T-helper 1 cell (primary cell): ENCODE measurements at regions not wholly inside any gene's neighbourhood (a gene's known extent, or its start where the extent isn't known, plus 50 kb on each side); places are given as distances from the start of the nearest gene placed in this dataset.

Experiments
- DNase-seq, 5 donors: peaks; one replicate each; pipeline ENCODE4 v3.0.0-alpha.2; 2012 to 2020

GRCh38 chr10:88086187-88086960 lies 222.9 kb downstream of the PTEN start:
- no peak for DNase-seq

GRCh38 chr10:88088441-88089340 lies 225.3 kb downstream of the PTEN start:
- DNase-seq: no peak

GRCh38 chr10:88089498-88089897 lies 226.1 kb downstream of the PTEN start:
- DNase-seq: no peak

GRCh38 chr10:88090568-88091214 lies 227.3 kb downstream of the PTEN start:
- DNase-seq: peak in 1 of 5 donors; percentile 33

GRCh38 chr10:88091490-88092061 lies 228.2 kb downstream of the PTEN start:
- peak; percentile 19 to 93 (median 45) for DNase-seq

- DNase-seq: no peak
Observed at GRCh38 chr10:88092265-88092664, 228.8 kb downstream of the PTEN start.

- DNase-seq: peak in 1 of 5 donors; percentile 3
Observed at GRCh38 chr10:88092973-88093372, 229.5 kb downstream of the PTEN start.

- DNase-seq: no peak
Observed at GRCh38 chr10:88094795-88095194, 231.4 kb downstream of the PTEN start.

GRCh38 chr10:88095223-88095721 lies 231.8 kb downstream of the PTEN start:
- no peak for DNase-seq

GRCh38 chr10:88095778-88096431 lies 232.5 kb downstream of the PTEN start:
- DNase-seq: no peak

- DNase-seq: no peak
Observed at GRCh38 chr10:88097092-88097516, 233.7 kb downstream of the PTEN start.

- no peak for DNase-seq
Observed at GRCh38 chr10:88097536-88097935, 234.1 kb downstream of the PTEN start.

GRCh38 chr10:88100281-88100680 lies 236.9 kb downstream of the PTEN start:
- DNase-seq: no peak

- no peak for DNase-seq
Observed at GRCh38 chr10:88101666-88102065, 238.2 kb downstream of the PTEN start.

GRCh38 chr10:88103576-88103975 lies 240.2 kb downstream of the PTEN start:
- DNase-seq: no peak

GRCh38 chr10:88104223-88104622 lies 240.8 kb downstream of the PTEN start:
- no peak for DNase-seq

GRCh38 chr10:88106366-88106765 lies 242.9 kb downstream of the PTEN start:
- no peak for DNase-seq

GRCh38 chr10:88107296-88108097 lies 244.1 kb downstream of the PTEN start:
- no peak for DNase-seq

- peak in 1 of 5 donors; percentile 36 for DNase-seq
Observed at GRCh38 chr10:88108115-88108610, 244.7 kb downstream of the PTEN start.

- DNase-seq: no peak
Observed at GRCh38 chr10:88110355-88110754, 246.9 kb downstream of the PTEN start.

- DNase-seq: no peak
Observed at GRCh38 chr10:88110822-88111221, 247.4 kb downstream of the PTEN start.
